ENCODE measurements at regions not wholly inside any gene's neighbourhood (a gene's known extent, or its start where the extent isn't known, plus 50 kb on each side); places are given as distances from the start of the nearest gene placed in this dataset.

DNA sequence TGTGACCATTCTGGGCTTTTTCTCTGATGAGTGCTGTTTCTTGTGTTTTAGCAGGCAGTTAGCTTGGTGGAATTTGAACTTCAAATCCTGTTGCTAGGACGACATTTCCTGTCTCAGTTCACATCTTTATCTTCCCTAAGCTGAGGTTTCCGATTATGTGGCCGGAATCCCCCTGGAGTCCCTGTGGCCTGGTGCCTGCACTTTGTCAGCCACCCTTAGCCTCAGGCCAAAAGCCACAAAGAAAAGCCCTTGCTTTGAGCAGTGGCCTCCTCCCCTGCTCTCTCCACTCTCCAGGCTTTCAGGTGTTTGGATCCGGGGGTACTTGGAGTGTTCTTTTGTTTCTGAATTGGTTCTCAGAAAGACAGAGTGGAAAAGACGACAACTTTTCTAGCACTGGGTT is 59.9 kb upstream of the PMEPA1 start:
- DNase-seq (ENCODE audit: low read depth): no peak
- H3K4me3 ChIP-seq (ENCODE audit: low read depth, low read length): no peak overlapping the region
- TF ChIP-seq, protein P1, sequence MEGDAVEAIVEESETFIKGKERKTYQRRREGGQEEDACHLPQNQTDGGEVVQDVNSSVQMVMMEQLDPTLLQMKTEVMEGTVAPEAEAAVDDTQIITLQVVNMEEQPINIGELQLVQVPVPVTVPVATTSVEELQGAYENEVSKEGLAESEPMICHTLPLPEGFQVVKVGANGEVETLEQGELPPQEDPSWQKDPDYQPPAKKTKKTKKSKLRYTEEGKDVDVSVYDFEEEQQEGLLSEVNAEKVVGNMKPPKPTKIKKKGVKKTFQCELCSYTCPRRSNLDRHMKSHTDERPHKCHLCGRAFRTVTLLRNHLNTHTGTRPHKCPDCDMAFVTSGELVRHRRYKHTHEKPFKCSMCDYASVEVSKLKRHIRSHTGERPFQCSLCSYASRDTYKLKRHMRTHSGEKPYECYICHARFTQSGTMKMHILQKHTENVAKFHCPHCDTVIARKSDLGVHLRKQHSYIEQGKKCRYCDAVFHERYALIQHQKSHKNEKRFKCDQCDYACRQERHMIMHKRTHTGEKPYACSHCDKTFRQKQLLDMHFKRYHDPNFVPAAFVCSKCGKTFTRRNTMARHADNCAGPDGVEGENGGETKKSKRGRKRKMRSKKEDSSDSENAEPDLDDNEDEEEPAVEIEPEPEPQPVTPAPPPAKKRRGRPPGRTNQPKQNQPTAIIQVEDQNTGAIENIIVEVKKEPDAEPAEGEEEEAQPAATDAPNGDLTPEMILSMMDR (IDR thresholded peaks at IDR 0.05; ENCODE audit: low read depth, low read length, missing control alignments): no peak
- in situ Hi-C loops (cut with HindIII; ENCODE audit: low sequenced_read_pairs): no loop called here

DNA sequence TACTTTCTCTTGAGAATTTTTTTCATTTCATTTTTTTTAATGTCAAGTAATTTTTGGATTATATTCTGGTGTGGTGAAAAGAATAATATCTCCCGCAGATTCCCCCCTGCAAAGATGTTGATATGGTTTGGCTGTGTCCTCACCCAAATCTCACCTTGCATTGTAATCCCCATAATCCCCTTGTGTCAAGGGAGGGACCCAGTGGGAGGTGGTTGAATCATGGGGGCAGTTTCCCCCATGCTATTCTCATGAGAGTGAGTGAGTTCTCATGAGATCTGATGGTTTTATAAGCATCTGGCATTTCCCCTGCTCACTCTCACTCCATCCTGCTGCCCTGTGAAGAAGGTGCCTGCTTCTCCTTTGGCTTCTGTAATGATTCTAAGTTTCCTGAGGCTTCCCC is 58.7 kb upstream of the PMEPA1 start:
- TF ChIP-seq, protein P1 (IDR thresholded peaks at IDR 0.05; ENCODE audit: low read depth, low read length, missing control alignments): no peak
- no peak for DNase-seq (ENCODE audit: low read depth)
- H3K4me3 ChIP-seq (ENCODE audit: low read depth, low read length): no peak overlapping the region
- in situ Hi-C loops (cut with HindIII; ENCODE audit: low sequenced_read_pairs): no loop called here

DNA sequence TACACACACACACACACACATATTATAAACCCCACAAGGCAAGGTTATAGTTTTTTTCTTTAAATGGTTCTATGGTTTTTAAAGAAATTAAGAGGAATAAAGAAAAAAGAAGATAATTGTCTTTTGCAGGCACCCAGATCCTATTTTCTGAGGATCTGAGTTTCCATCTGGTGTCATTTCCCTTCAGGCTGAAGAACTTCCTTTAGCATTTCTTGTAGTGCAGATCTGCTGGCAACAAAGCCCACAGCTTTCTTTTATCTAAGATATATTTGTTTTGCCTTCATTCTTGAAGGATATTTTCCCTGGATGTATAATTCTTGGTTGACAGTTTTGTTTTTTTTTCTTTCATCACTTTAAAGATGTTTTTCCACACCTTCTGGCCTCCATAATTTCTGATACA is 57.6 kb upstream of the PMEPA1 start:
- DNase-seq (ENCODE audit: low read depth): no peak
- in situ Hi-C loops (cut with HindIII; ENCODE audit: low sequenced_read_pairs): no loop called here
- TF ChIP-seq, protein P1 (IDR thresholded peaks at IDR 0.05; ENCODE audit: low read depth, low read length, missing control alignments): no peak
- H3K4me3 ChIP-seq (ENCODE audit: low read depth, low read length): no peak overlapping the region

DNA sequence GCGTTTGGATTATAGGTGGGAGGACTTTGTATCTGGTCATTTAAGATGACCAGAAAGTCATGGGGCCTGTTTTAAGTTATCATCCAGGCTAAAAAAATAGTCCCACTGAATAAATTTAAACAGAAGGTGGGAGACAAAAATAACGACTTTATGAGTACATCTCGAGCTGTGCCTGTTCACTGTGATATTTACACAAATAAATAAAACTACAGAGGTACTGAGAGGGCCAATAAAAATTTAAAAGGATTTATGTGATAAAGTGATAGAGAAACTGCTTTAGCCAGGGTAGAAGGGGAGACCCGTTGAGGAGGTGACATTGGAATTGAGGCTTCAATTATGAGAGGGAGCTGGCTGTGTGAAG is 53.4 kb upstream of the PMEPA1 start:
- no peak for DNase-seq (ENCODE audit: low read depth)
- in situ Hi-C loops (cut with HindIII; ENCODE audit: low sequenced_read_pairs): no loop called here
- TF ChIP-seq, protein P1 (IDR thresholded peaks at IDR 0.05; ENCODE audit: low read depth, low read length, missing control alignments): no peak
- H3K4me3 ChIP-seq (ENCODE audit: low read depth, low read length): no peak overlapping the region

DNA sequence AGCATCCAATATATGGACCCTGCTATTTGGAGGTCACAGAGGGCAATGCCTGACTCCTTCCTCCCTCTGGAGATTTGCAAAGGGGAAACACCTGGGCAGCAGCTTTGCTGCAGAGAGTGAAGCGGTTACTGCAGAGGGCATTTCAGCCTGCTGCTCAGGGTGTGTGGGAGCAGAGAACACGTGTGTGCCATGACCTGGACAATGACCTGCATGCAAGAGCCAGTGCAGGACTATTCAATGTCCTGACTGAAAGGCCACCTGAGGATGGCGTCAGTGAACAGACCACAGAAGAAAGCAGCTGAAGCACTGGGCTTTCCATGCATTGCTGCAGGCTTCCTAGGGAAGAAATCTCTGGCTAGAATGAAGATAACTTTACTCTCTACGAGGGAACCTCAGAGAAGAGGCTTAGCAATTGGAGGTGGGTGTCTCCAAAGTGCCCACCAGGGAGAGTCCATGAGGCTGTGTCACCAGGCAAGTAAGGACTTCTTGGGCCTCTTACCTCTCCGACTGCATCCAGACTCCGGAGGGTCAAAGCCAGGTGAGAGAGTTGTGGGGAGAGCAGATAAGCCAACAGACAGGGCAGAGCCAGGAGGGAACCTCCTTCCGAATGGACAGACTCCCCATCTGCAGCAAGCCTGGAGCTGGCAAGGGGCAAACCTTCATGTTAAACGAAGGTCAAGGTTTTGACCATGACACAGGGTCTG is 52.9 kb upstream of the PMEPA1 start:
- no peak for DNase-seq (ENCODE audit: low read depth)
- in situ Hi-C loops (cut with HindIII; ENCODE audit: low sequenced_read_pairs): no loop called here
- TF ChIP-seq, protein P1 (IDR thresholded peaks at IDR 0.05; ENCODE audit: low read depth, low read length, missing control alignments): no peak
- H3K4me3 ChIP-seq (ENCODE audit: low read depth, low read length): no peak overlapping the region

DNA sequence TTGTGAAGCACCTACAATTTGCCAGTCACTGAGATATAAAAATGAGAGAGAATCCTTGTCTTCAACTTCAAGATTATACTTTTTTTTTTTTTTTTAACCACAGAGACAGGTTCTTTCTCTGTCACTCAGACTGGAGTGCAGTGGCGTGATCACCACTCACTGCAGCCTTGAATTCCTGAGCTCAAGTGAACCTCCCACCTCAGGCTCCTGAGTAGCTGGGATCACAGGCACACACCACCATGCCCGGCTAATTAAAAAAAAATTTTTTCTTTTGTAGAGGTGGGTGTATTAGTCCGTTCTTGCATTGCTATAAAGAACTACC is 51.6 kb upstream of the PMEPA1 start:
- DNase-seq (ENCODE audit: low read depth): no peak

More for the DNA sequence above, 51.6 kb upstream of the PMEPA1 start:
- H3K4me3 ChIP-seq (ENCODE audit: low read depth, low read length): no peak overlapping the region
- in situ Hi-C loops (cut with HindIII; ENCODE audit: low sequenced_read_pairs): no loop called here
- TF ChIP-seq, protein P1 (IDR thresholded peaks at IDR 0.05; ENCODE audit: low read depth, low read length, missing control alignments): no peak

All from astrocyte of the cerebellum (primary cell).